ENCODE measurements at regions not wholly inside any gene's neighbourhood (a gene's known extent, or its start where the extent isn't known, plus 50 kb on each side); places are given as distances from the start of the nearest gene placed in this dataset.

- no peak for DNase-seq (ENCODE audit: low read depth in 1 of 2, low spot score in 1 of 2)
Observed at GRCh38 chr9:118364266-118365106, 660.3 kb downstream of the TLR4 start.

DNA sequence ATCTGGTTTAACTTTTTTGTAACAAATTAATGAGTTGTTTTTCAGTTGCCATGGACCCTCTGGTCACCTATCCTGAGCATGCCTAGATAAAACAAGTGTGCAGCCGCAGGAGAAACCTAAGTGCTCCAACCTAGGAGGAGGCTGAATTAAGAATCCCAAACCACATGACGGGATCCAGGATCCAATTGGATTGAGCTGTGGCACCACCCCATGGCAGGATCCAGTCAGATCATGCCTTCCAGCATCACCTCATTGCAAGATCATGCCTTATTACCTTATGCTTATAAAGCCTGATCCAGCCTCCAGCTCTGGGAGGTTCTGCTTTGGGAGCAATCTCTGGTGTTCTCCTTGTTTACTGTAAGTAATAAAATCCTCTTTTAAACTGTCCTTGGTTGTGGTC is 662.0 kb downstream of the TLR4 start:
- no peak for DNase-seq (ENCODE audit: low read depth in 1 of 2, low spot score in 1 of 2)

DNA sequence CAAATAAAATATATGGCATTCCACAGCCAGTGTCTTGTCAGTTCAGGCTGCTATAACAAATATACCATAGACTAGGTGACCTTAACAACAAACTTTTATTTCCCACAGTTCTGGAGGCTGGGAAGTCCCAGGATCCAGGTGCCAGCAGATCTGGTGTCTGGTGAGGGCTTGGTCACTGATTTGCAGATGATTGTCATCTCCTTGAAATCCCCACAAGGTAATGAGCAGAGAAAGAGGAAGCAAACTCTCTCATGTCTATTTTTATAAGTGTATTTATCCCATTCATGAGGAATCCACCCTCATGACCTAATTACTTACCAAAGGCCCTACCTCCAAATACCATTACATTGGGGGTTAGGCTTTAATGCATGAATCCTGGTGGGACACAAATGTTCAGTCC is 663.2 kb downstream of the TLR4 start:
- no peak for DNase-seq (ENCODE audit: low read depth in 1 of 2, low spot score in 1 of 2)

DNA sequence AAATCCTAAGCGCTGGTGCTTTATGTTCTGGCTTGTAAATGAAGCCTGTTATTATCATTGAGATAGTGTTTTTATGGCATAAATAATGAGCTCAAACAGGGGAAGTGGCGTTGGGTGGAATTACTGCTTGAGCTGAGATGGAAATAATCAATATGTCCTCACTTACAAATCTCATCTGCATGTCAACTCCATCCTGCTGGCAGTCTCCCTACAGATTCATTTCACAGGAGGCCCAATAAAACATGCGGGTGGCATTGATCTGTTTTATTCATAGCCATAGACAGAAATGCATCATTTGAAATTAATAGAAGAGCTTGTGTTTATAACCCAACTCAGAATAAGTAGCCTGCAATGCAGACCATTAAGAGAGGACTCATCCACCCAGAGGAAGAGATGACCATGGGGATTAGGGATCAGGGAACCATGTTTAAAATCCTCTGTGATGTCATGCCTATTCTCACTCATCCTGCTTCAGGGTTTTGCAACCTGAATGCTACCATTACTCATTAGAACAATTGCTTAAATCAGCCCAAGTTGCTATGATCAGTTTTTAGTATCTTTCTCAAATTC is 680.4 kb downstream of the TLR4 start:
- DNase-seq (ENCODE audit: low read depth in 1 of 2, low spot score in 1 of 2): no peak

DNA sequence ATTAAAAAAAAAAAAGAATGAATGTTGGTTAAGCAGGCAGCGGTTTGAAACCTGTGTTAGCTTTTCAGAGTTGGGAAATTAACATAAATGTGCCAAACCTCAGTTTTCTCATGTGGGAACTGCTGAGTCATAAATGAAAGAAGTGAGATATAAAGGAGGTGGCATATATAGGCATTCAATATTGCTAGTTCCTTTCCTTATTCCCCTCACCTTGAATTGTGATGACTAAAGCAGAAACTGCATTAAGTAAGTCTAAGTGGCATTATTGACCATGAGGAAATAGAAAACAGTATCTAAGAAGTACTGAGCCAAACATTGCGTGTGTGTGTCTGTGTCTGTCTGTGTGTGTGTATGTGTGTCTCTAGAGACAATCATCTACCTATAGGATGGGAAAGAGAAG is 691.2 kb downstream of the TLR4 start:
- no peak for DNase-seq (ENCODE audit: low read depth in 1 of 2, low spot score in 1 of 2)

GRCh38 chr9:118401546-118401945 is 697.3 kb downstream of the TLR4 start:
- no peak for DNase-seq (ENCODE audit: low read depth in 1 of 2, low spot score in 1 of 2)

DNA sequence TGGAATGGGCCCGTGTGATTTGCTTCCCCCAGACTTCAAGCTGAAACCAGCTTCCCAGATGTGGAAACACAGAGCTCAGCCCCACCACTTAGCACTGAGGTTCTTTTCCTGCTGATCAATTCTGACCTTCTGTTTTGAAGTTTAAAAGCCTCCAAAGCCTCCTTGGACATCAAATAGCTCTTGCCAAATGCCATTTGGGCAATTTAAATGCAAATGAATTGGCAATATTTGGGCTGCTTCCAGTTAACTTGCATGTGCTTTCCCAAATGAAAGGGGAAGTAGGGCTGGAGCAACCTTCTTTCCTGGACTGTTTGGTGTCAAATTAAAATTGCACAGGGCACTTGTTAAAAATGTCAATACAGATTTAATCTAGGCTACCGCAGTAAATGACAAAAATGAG is 710.5 kb downstream of the TLR4 start:
- DNase-seq (ENCODE audit: low read depth in 1 of 2, low spot score in 1 of 2): no peak

DNA sequence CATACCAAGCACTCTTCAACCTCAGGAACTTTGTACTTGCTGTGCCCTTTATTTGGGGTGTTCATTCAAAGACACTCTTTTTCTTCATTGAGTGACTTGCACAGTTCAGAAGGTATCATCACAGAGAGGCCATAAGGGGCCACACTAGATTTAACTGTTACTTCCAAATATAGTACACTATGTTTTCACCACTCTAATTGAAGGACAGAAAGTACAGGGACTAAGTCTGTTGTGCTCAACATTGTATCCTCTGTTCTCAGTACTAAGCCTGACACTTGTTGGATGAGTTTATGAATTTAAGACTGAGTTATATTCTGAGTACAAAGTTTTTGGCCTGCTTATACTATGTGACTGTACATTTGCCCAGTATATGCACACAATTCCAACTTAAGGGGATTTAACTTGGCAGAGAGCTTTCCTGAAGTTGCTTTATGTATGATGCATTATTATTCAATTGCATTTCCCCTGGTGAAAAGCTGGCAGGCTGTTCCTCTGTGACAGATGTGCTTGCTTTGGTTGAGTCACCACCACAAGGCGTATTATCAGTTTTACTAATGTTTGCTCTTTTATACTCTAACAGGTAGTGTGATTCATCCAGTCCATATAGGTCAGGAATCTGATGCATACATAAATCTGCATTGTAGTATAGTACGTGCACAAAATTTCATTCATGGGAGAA is 714.8 kb downstream of the TLR4 start:
- no peak for DNase-seq (ENCODE audit: low read depth in 1 of 2, low spot score in 1 of 2)

GRCh38 chr9:118419676-118420075 is 715.5 kb downstream of the TLR4 start:
- no peak for DNase-seq (ENCODE audit: low read depth in 1 of 2, low spot score in 1 of 2)

DNA sequence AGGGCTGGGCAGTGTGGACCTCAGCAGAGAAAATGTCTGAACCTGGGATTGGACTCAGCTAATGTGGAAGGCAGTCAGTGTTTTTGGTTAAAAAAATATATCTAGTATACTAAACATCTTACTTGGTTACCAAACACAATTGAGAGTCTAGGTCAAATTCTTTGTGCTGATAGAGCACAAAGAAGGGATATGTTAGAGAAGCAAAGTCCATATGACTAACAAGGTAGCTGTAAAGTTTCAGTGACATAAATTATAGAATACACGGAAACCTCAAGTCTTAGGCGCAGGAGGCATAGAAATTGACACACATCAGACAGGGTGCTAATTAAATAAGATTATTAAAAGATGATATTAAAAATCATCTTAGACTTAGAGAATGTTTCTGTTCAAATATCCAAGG is 718.3 kb downstream of the TLR4 start:
- no peak for DNase-seq (ENCODE audit: low read depth in 1 of 2, low spot score in 1 of 2)

GRCh38 chr9:118423021-118423420 is 718.8 kb downstream of the TLR4 start:
- no peak for DNase-seq (ENCODE audit: low read depth in 1 of 2, low spot score in 1 of 2)

GRCh38 chr9:118423721-118424120 is 719.5 kb downstream of the TLR4 start:
- DNase-seq (ENCODE audit: low read depth in 1 of 2, low spot score in 1 of 2): no peak

DNA sequence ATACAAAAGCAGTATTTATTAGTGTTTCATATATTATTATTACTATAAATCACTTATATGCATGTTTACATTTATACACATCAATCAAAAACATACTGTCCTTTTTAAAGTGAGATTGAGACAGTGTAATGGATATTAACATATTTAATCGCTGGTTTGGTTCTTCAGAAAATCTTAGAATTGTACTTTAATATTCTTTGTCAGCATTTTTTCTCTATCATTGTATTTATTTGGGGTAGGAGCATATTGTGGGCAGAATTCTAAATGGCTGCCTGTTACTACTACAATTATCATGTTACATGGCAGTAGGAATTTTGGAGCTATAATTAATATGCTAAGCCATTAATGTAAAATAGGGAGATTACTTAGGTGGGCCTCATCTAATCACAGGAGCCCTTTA is 722.6 kb downstream of the TLR4 start:
- DNase-seq (ENCODE audit: low read depth in 1 of 2, low spot score in 1 of 2): no peak

DNA sequence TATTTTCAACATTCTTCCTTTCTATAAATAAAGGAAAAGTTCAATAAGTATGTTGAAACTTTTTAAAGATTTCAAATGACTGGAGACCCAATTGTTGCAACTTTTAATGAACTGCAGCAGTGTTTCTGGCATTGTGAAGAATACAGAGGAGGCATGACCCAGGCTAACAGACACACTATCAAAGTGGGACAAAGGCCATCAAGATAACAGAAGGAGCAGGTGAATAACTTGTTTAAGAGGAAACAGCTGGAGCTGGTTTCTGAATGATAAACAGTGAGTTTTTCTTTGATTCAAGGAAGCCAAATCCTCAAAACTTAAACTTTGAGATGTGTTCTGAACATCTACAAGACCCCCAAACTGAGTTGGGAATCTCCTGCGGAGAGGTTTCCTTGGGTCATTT is 734.6 kb downstream of the TLR4 start:
- DNase-seq (ENCODE audit: low read depth in 1 of 2, low spot score in 1 of 2): no peak

GRCh38 chr9:118439441-118439840 is 735.2 kb downstream of the TLR4 start:
- no peak for DNase-seq (ENCODE audit: low read depth in 1 of 2, low spot score in 1 of 2)

GRCh38 chr9:118444403-118444802 is 740.2 kb downstream of the TLR4 start:
- DNase-seq (ENCODE audit: low read depth in 1 of 2, low spot score in 1 of 2): no peak

- DNase-seq (ENCODE audit: low read depth in 1 of 2, low spot score in 1 of 2): no peak
Observed at GRCh38 chr9:118446943-118447639, 742.9 kb downstream of the TLR4 start.

- DNase-seq (ENCODE audit: low read depth in 1 of 2, low spot score in 1 of 2): no peak
Observed at GRCh38 chr9:118449554-118449953, 745.4 kb downstream of the TLR4 start.

- DNase-seq (ENCODE audit: low read depth in 1 of 2, low spot score in 1 of 2): no peak
Observed at GRCh38 chr9:118455259-118455658, 751.1 kb downstream of the TLR4 start.

DNA sequence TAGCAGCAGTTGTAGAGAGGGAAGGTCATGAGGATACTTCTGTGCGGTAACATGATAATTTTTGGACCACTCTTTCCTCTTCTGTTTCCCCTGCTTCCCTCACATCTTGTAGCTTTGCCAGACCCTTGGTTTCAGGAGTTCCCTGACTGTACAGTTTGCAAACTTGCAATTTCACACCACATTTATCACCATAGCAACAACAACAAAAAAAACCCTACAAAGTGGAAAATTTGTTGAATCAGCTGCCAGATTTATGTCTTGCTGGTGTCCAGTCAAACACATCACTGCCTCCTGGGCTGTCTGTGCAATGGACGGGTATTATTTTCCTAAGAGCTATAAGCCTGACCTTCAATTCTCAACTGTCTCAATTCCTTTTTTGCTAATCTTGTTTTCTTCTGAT is 751.6 kb downstream of the TLR4 start:
- no peak for DNase-seq (ENCODE audit: low read depth in 1 of 2, low spot score in 1 of 2)

GRCh38 chr9:118457171-118458000 is 753.2 kb downstream of the TLR4 start:
- no peak for DNase-seq (ENCODE audit: low read depth in 1 of 2, low spot score in 1 of 2)

Measured in activated CD4-positive, alpha-beta T cell treated with anti-CD3 and anti-CD28 coated beads, Interleukin-2, amount 50 U/mL, for 24 hours (primary cell).